ENCODE measurements at regions not wholly inside any gene's neighbourhood (a gene's known extent, or its start where the extent isn't known, plus 50 kb on each side); places are given as distances from the start of the nearest gene placed in this dataset.
"Not testable (repeated sequence)": the region's sequence is repeated elsewhere in the genome, so short reads cannot be mapped to it uniquely, and the experiment has no call there.

- WGBS (ENCODE audit: insufficient coverage, insufficient replicate concordance, low lambda C conversion rate, missing lambda C conversion rate) = 10% methylated on average over 5 of the region's 5 CpGs
- TF ChIP-seq TCF7 (IDR thresholded peaks at IDR 0.05; ENCODE audit: borderline replicate concordance) = no peak
- TF ChIP-seq BACH1 (IDR thresholded peaks at IDR 0.05; ENCODE audit: borderline replicate concordance) = no peak
- no peak for TF ChIP-seq MTA3 (IDR thresholded peaks at IDR 0.05; ENCODE audit: borderline replicate concordance, low read length)
- no peak for TF ChIP-seq TCF3 (IDR thresholded peaks at IDR 0.05; ENCODE audit: borderline replicate concordance, insufficient read depth, low read depth, low read length)
- no peak for TF ChIP-seq ZBTB33 (IDR thresholded peaks at IDR 0.05)
- TF ChIP-seq CHD1 (IDR thresholded peaks at IDR 0.05; ENCODE audit: low read depth, low read length) = no peak
- no peaks in the 10 kb centered on the region for H3K79me2 ChIP-seq (ENCODE audit: control insufficient read depth, insufficient read depth, low read length)
- H3K36me3 ChIP-seq (ENCODE audit: control insufficient read depth in 2 of 2, insufficient read depth in 2 of 2, low read length in 1 of 2) = no peaks in the 10 kb centered on the region
- ChIA-PET RAD21 (ENCODE audit: unreplicated experiment) (no interaction called here), CTCF (no interaction called here), SMC1A (ENCODE audit: uncharacterized antibody, unreplicated experiment) (no interaction called here), POLR2A (no interaction called here)
- H3K4me2 ChIP-seq (ENCODE audit: control insufficient read depth, insufficient read depth) = no peak overlapping the region
- DNase-seq (ENCODE audit: low read depth, low spot score) (no peak), ATAC-seq (no peak), FAIRE-seq (no peak)
- H3K27me3 ChIP-seq (replicated peaks in 1 of 2; ENCODE audit: control insufficient read depth in 2 of 2, insufficient read depth in 2 of 2, low read length in 1 of 2) = no peaks in the 10 kb centered on the region
- no peaks in the 10 kb centered on the region for H4K20me1 ChIP-seq (ENCODE audit: control insufficient read depth, insufficient read depth)
- no peaks in the 10 kb centered on the region for H3K9me3 ChIP-seq (replicated peaks; ENCODE audit: control insufficient read depth, insufficient read depth, low read length)
- H2AFZ ChIP-seq (ENCODE audit: control insufficient read depth, low read depth, low read length) = no peak overlapping the region
- in situ Hi-C loops (cut with MboI) (no loop called here), intact Hi-C loops (cut with micrococcal nuclease; ENCODE audit: unreplicated experiment) (no loop called here)
- no peaks in the 10 kb centered on the region for H3K4me1 ChIP-seq (ENCODE audit: control insufficient read depth, insufficient read depth, low read length)
- no peak overlapping the region for H3K4me3 ChIP-seq
- no peak overlapping the region for H3K9ac ChIP-seq (ENCODE audit: control insufficient read depth, insufficient read depth, low read length)
- H3K27ac ChIP-seq (ENCODE audit: control insufficient read depth, insufficient read depth) = no peak overlapping the region
- no TSS peak for BruUV-seq (replicated peaks)
These were observed 155.2 kb upstream of the PABPC5 start for GRCh38 chrX:91279479-91279878.

DNA sequence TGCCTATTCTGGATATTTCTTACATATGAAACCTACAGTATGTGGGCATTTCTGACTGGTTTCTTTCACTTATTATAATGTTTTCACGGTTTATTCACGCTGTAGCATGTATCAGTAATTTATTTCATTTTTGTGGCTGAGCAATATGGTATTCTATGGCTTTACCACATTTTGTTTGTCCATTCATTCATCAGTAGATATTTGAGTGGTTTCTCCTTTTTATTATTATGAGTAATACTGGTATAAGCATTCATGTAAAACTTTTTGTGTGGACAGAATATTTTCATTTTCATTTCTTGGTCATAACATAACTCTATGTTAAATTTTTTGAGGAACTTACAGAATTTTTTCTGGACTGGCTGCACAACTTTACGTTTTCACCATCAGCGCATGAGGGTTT, 122.7 kb upstream of the PABPC5 start:
- Histone ChIP-seq H3K79me2 (ENCODE audit: control insufficient read depth, insufficient read depth, low read length) (no peaks in the 10 kb centered on the region), H3K9ac (ENCODE audit: control insufficient read depth, insufficient read depth, low read length) (no peak overlapping the region), H2AFZ (ENCODE audit: control insufficient read depth, low read depth, low read length) (no peak overlapping the region), H3K27me3 (replicated peaks in 1 of 2; ENCODE audit: control insufficient read depth in 2 of 2, insufficient read depth in 2 of 2, low read length in 1 of 2) (no peaks in the 10 kb centered on the region), H3K36me3 (ENCODE audit: control insufficient read depth in 2 of 2, insufficient read depth in 2 of 2, low read length in 1 of 2) (no peaks in the 10 kb centered on the region), H4K20me1 (ENCODE audit: control insufficient read depth, insufficient read depth) (no peaks in the 10 kb centered on the region), H3K27ac (ENCODE audit: control insufficient read depth, insufficient read depth) (no peak overlapping the region), H3K9me3 (replicated peaks; ENCODE audit: control insufficient read depth, insufficient read depth, low read length) (no peaks in the 10 kb centered on the region), H3K4me1 (ENCODE audit: control insufficient read depth, insufficient read depth, low read length) (no peaks in the 10 kb centered on the region), H3K4me3 (no peak overlapping the region), H3K4me2 (ENCODE audit: control insufficient read depth, insufficient read depth) (no peak overlapping the region)
- FAIRE-seq = no peak
- POLR2A ChIA-PET = no interaction called here
- SMC1A ChIA-PET (ENCODE audit: uncharacterized antibody, unreplicated experiment) = no interaction called here
- ATAC-seq = no peak
- no peak for DNase-seq (ENCODE audit: low read depth, low spot score)
- in situ Hi-C loops (cut with MboI) = no loop called here
- RAD21 ChIA-PET (ENCODE audit: unreplicated experiment) = no interaction called here
- no TSS peak for BruUV-seq (replicated peaks)
- TF ChIP-seq HCFC1 (IDR thresholded peaks at IDR 0.05; ENCODE audit: low read length) (no peak), JUNB (IDR thresholded peaks at IDR 0.05) (peak; percentile 38; the same call in 1 of the 2 replicates)
- intact Hi-C loops (cut with micrococcal nuclease; ENCODE audit: unreplicated experiment) = no loop called here
- CTCF ChIA-PET = no interaction called here
- WGBS (ENCODE audit: insufficient coverage, insufficient replicate concordance, low lambda C conversion rate, missing lambda C conversion rate) = 24% methylated on average over 4 of the region's 4 CpGs

DNA sequence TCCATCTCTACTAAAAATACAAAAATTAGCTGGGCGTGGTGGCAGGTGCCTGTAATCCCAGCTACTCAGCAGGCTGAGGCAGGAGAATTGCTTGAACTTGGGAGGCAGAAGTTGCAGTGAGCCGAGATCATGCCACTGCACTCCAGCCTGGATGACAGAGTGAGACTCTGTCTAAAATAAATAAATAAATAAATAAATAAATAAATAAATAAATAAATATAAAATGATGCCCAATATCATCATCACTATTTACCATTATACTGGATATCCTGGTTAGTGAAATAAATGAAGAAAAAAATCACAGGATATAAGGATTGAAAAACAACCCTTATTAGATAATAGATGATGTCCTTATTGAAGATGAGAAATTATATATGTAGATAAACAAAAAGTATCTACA, 115.8 kb upstream of the PABPC5 start:
- H3K9ac ChIP-seq (ENCODE audit: control insufficient read depth, insufficient read depth, low read length); POLR2A ChIA-PET; H3K9me3 ChIP-seq (replicated peaks; ENCODE audit: control insufficient read depth, insufficient read depth, low read length); FAIRE-seq; SMC1A ChIA-PET (ENCODE audit: uncharacterized antibody, unreplicated experiment); DNase-seq (ENCODE audit: low read depth, low spot score); in situ Hi-C loops (cut with MboI); ATAC-seq; H3K36me3 ChIP-seq (ENCODE audit: control insufficient read depth in 2 of 2, insufficient read depth in 2 of 2, low read length in 1 of 2); BruUV-seq (replicated peaks); H3K4me2 ChIP-seq (ENCODE audit: control insufficient read depth, insufficient read depth); CTCF ChIA-PET; H2AFZ ChIP-seq (ENCODE audit: control insufficient read depth, low read depth, low read length); H3K27me3 ChIP-seq (replicated peaks in 1 of 2; ENCODE audit: control insufficient read depth in 2 of 2, insufficient read depth in 2 of 2, low read length in 1 of 2); H3K4me3 ChIP-seq; H3K79me2 ChIP-seq (ENCODE audit: control insufficient read depth, insufficient read depth, low read length); H3K27ac ChIP-seq (ENCODE audit: control insufficient read depth, insufficient read depth); RAD21 ChIA-PET (ENCODE audit: unreplicated experiment); H4K20me1 ChIP-seq (ENCODE audit: control insufficient read depth, insufficient read depth); intact Hi-C loops (cut with micrococcal nuclease; ENCODE audit: unreplicated experiment); H3K4me1 ChIP-seq (ENCODE audit: control insufficient read depth, insufficient read depth, low read length): not testable (repeated sequence)
- 16% methylated on average over 2 of the region's 2 CpGs for WGBS (ENCODE audit: insufficient coverage, insufficient replicate concordance, low lambda C conversion rate, missing lambda C conversion rate)

Data from GM12878 (cell line).